ENCODE measurements at regions not wholly inside any gene's neighbourhood (a gene's known extent, or its start where the extent isn't known, plus 50 kb on each side); places are given as distances from the start of the nearest gene placed in this dataset.

- no peaks in the 10 kb centered on the region for H3K27me3 Mint-ChIP-seq
Observed at GRCh38 chr3:153577059-153577736, 415.2 kb downstream of the RAP2B start.

GRCh38 chr3:153578046-153578445, 416.0 kb downstream of the RAP2B start:
- Mint-ChIP-seq H3K4me1 (peaks cover 1% of the 10 kb centered on the region), H3K27me3 (no peaks in the 10 kb centered on the region), H3K4me3 (no peak overlapping the region), H3K9me3 (no peaks in the 10 kb centered on the region), H3K36me3 (no peaks in the 10 kb centered on the region), H3K27ac (no peak overlapping the region)
- DNase-seq = no peak

More at GRCh38 chr3:153577059-153577736, 415.2 kb downstream of the RAP2B start:
- Mint-ChIP-seq H3K9me3 (no peaks in the 10 kb centered on the region), H3K4me3 (no peak overlapping the region), H3K36me3 (no peaks in the 10 kb centered on the region), H3K27ac (no peak overlapping the region), H3K4me1 (peaks cover 1% of the 10 kb centered on the region)
- no peak for DNase-seq

GRCh38 chr3:153590051-153590450, 428.0 kb downstream of the RAP2B start:
- no peak overlapping the region for H3K4me3 Mint-ChIP-seq
- H3K4me1 Mint-ChIP-seq = no peaks in the 10 kb centered on the region
- DNase-seq = no peak
- peaks cover 3% of the 10 kb centered on the region for H3K36me3 Mint-ChIP-seq
- H3K9me3 Mint-ChIP-seq = no peaks in the 10 kb centered on the region
- H3K27ac Mint-ChIP-seq = no peak overlapping the region
- no peaks in the 10 kb centered on the region for H3K27me3 Mint-ChIP-seq

DNA sequence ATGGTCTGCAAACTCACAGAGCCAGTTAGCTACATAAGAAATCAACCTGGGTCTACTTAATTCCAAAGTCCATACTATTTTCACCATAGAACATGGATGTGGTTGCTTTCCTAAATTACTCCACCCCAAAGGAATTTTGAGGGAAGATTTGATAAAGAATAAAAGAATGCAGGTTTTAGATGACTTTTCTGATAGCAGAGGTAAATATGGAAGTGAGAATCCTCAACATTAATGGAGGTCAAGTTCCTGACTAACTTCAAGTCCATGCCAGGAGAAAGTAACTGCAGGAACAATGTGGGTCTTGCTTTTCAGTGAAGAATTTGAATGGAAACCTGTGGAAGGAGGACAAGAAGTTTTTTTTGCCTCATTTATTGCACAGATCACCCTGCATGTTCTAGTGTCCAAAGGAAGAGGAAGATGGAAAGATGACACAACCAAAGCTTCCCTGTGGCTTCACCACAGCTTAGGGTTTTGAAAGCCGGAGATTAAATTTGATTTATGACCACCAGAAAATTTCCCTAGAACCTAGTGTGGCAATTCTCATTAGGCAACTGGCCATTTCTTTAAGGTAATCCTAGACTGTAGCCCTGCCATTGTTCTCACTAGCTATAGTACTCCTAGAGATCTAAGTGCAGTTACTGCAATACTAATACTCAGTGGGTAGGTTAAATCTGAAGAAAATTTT, 429.7 kb downstream of the RAP2B start:
- no peak for DNase-seq
- no peak overlapping the region for H3K4me3 Mint-ChIP-seq
- H3K4me1 Mint-ChIP-seq = no peaks in the 10 kb centered on the region
- H3K27me3 Mint-ChIP-seq = no peaks in the 10 kb centered on the region
- no peaks in the 10 kb centered on the region for H3K9me3 Mint-ChIP-seq
- H3K27ac Mint-ChIP-seq = no peak overlapping the region
- H3K36me3 Mint-ChIP-seq = peaks cover 1% of the 10 kb centered on the region

DNA sequence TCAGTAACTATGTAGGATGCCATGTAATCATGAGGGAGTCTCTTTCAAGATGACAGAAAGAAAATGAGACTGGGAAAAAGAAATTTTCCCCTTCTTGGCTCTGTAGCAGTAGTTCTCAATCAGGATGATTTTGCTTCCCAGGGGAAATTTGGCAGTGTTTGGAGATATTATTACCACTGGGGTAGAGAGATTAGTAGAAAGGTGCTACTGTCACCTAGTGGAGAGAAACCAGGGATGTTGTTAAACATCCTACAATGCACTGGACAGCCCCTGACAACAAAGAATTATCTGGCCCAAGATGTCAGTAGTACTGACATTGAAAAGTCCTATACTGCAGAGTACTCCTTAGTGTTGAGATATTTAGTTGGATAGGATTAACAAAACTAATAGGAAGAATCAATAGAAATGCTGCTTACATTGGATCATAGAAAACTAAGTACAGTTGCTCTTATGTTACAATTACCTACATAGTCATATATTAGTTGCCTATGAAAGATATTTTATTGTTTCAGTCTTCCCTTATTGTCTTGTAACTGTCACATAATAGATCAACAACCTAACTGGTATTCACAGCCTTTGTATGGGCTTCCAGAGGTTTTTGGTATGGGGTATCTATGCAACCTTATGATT, 433.3 kb downstream of the RAP2B start:
- Mint-ChIP-seq H3K27ac (no peak overlapping the region), H3K9me3 (no peaks in the 10 kb centered on the region), H3K27me3 (no peaks in the 10 kb centered on the region), H3K4me3 (no peak overlapping the region), H3K36me3 (no peaks in the 10 kb centered on the region), H3K4me1 (no peaks in the 10 kb centered on the region)
- no peak for DNase-seq

- Mint-ChIP-seq H3K4me3 (no peak overlapping the region), H3K36me3 (no peaks in the 10 kb centered on the region)
Observed at GRCh38 chr3:153596401-153596800, 434.4 kb downstream of the RAP2B start.

GRCh38 chr3:153599685-153600084, 437.7 kb downstream of the RAP2B start:
- H3K27ac Mint-ChIP-seq = no peak overlapping the region
- peaks cover 3% of the 10 kb centered on the region for H3K4me1 Mint-ChIP-seq
- H3K36me3 Mint-ChIP-seq = no peaks in the 10 kb centered on the region
- no peaks in the 10 kb centered on the region for H3K27me3 Mint-ChIP-seq
- H3K4me3 Mint-ChIP-seq = no peak overlapping the region
- H3K9me3 Mint-ChIP-seq = no peaks in the 10 kb centered on the region
- no peak for DNase-seq

More at GRCh38 chr3:153596401-153596800, 434.4 kb downstream of the RAP2B start:
- Mint-ChIP-seq H3K4me1 (no peaks in the 10 kb centered on the region), H3K27ac (no peak overlapping the region), H3K27me3 (no peaks in the 10 kb centered on the region), H3K9me3 (no peaks in the 10 kb centered on the region)
- no peak for DNase-seq

DNA sequence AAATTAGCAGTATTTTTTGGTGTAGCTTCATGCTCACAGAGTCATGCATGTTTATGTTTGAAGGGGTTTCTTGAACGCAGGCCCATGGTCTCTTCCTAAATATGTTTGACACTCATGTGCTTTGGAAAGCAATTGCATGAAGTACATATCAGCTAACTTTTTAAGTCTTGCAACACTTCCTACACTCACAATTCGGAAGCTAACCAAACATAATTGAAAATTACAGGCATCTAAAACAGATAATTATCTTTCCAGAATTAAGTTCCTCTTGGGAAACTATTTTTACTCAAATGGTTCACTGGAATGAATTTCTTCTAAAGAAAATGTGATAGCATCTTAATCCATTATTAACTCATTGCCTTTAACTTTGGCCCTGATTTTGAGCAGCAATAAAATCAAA, 438.9 kb downstream of the RAP2B start:
- Mint-ChIP-seq H3K27me3 (no peaks in the 10 kb centered on the region), H3K4me3 (no peak overlapping the region), H3K9me3 (no peaks in the 10 kb centered on the region), H3K4me1 (peaks cover 3% of the 10 kb centered on the region), H3K36me3 (no peaks in the 10 kb centered on the region), H3K27ac (no peak overlapping the region)
- no peak for DNase-seq

DNA sequence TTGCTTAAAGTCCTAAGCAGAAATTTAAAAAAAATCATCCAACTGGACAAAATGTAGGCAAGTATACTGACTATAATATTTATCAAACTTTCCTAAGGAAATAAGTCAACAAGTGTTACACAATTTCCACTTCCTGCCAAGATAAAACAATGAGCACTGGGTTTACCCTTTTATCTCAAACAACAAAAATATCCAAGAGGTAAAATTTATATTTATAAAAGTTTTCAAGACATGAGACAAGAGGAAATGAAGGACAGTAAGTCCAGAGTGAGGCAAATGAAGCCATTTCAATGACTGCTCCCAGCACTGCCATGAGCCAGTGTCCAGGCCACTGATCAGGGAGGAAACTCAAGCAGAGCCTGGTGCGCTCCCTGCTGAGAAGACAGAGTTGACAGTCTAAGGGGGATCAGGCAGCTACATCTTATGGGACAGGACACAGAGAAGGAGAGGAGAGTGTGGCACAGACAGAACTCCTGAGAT, 439.4 kb downstream of the RAP2B start:
- Mint-ChIP-seq H3K9me3 (no peaks in the 10 kb centered on the region), H3K4me3 (no peak overlapping the region), H3K4me1 (peaks cover 3% of the 10 kb centered on the region), H3K27ac (no peak overlapping the region), H3K27me3 (no peaks in the 10 kb centered on the region), H3K36me3 (no peaks in the 10 kb centered on the region)
- no peak for DNase-seq

DNA sequence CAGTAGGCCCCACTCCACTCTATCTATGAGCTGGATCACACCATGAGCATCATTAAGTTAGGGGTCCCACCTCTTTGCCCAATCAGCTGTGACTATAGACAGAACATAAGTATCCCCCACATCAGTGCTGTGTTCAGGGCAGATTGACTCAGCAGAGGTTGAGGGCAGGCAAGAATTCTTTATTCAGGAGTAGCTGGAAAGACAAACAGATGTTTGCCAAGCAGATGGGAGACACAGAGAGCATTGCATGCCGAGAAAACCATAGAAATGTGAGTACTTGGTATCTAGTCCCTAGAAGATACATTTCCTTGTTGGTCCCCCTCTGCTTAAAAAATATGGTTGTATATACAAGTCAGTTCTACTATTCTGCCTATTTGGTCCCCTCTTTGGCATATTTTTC, 440.8 kb downstream of the RAP2B start:
- Mint-ChIP-seq H3K4me1 (peaks cover 3% of the 10 kb centered on the region), H3K9me3 (no peaks in the 10 kb centered on the region), H3K4me3 (no peak overlapping the region), H3K36me3 (no peaks in the 10 kb centered on the region), H3K27ac (no peak overlapping the region), H3K27me3 (no peaks in the 10 kb centered on the region)
- DNase-seq = no peak

- no peaks in the 10 kb centered on the region for H3K27me3 Mint-ChIP-seq
- no peaks in the 10 kb centered on the region for H3K9me3 Mint-ChIP-seq
- no peak overlapping the region for H3K4me3 Mint-ChIP-seq
- no peak overlapping the region for H3K27ac Mint-ChIP-seq
- DNase-seq = no peak
- no peaks in the 10 kb centered on the region for H3K36me3 Mint-ChIP-seq
- H3K4me1 Mint-ChIP-seq = no peaks in the 10 kb centered on the region
Observed at GRCh38 chr3:153614140-153614539, 452.1 kb downstream of the RAP2B start.

GRCh38 chr3:153614563-153614962, 452.5 kb downstream of the RAP2B start:
- no peaks in the 10 kb centered on the region for H3K4me1 Mint-ChIP-seq
- no peaks in the 10 kb centered on the region for H3K27me3 Mint-ChIP-seq
- H3K27ac Mint-ChIP-seq = no peak overlapping the region
- no peaks in the 10 kb centered on the region for H3K9me3 Mint-ChIP-seq
- no peaks in the 10 kb centered on the region for H3K36me3 Mint-ChIP-seq
- H3K4me3 Mint-ChIP-seq = no peak overlapping the region
- no peak for DNase-seq

DNA sequence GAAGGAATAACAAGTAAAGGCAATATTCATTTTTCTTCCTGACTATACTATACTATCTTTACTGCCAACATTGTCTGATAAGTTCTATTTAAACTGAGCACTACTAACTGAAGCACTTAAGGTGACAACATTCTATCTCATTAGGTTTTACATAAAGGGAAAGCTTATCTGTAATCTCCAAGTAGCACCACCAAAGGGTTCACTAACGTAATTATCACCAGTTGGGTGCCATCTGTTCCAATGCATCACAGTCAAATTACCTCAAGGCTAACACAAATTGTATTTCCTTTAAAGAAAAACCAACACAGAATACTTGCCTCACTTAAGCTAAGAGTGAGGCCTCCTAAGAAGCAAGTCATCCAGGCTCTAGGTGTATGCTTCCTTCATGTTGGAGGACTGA, 453.8 kb downstream of the RAP2B start:
- Mint-ChIP-seq H3K9me3 (peaks cover 4% of the 10 kb centered on the region), H3K27ac (no peak overlapping the region), H3K36me3 (peaks cover 4% of the 10 kb centered on the region), H3K4me1 (no peaks in the 10 kb centered on the region), H3K4me3 (no peak overlapping the region), H3K27me3 (no peaks in the 10 kb centered on the region)
- no peak for DNase-seq

DNA sequence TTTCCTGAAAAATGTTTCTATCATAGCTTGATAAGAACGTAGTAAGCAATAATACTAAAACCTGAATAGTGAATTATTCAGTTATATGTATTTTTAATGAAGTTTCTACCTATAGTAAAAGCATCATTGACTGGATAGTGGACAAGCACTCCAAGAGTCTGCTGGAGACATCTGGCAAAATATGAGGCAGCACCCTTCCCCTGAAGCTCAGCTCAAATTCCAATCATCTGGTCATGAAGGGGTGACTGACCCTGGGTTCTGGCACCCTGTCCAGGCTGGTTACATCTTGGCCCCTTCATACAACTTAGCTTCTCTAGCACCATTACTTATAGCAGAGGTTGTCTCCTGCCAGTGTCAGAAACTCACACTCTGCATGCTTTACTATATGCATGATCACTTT, 455.4 kb downstream of the RAP2B start:
- peaks cover 11% of the 10 kb centered on the region for H3K4me1 Mint-ChIP-seq
- no peak for DNase-seq
- peaks cover 7% of the 10 kb centered on the region for H3K9me3 Mint-ChIP-seq
- H3K27me3 Mint-ChIP-seq = no peaks in the 10 kb centered on the region
- H3K4me3 Mint-ChIP-seq = no peak overlapping the region
- no peak overlapping the region for H3K27ac Mint-ChIP-seq
- peaks cover 6% of the 10 kb centered on the region for H3K36me3 Mint-ChIP-seq

GRCh38 chr3:153618176-153618575, 456.1 kb downstream of the RAP2B start:
- Mint-ChIP-seq H3K9me3 (peaks cover 8% of the 10 kb centered on the region), H3K4me1 (peaks cover 14% of the 10 kb centered on the region), H3K27me3 (no peaks in the 10 kb centered on the region), H3K4me3 (no peak overlapping the region), H3K27ac (no peak overlapping the region), H3K36me3 (peaks cover 9% of the 10 kb centered on the region)
- DNase-seq = no peak
